Testis (tissue), 2 donors: ENCODE measurements at regions not wholly inside any gene's neighbourhood (a gene's known extent, or its start where the extent isn't known, plus 50 kb on each side); places are given as distances from the start of the nearest gene placed in this dataset.

Source experiments
- POLR2A ChIP-seq: fragments of 450-650 bp; IDR thresholded peaks from one replicate; pipeline ENCODE4 v1.6.1; 2017; ENCODE audit warnings: antibody characterized with exemption, mild to moderate bottlenecking, moderate library complexity
- TF ChIP-seq, protein P1 (sequence below), 3 experiments: fragments of 450-650 bp in 2 of 3; fragments of 200-600 bp in 1 of 3; sonication (generic) in 1 of 3; IDR thresholded peaks; one replicate each; pipeline ENCODE4 v1.5.1; 2016 to 2019; ENCODE audit warnings: antibody characterized with exemption in 3 of 3, mild to moderate bottlenecking in 2 of 3, moderate library complexity in 1 of 3

DNA sequence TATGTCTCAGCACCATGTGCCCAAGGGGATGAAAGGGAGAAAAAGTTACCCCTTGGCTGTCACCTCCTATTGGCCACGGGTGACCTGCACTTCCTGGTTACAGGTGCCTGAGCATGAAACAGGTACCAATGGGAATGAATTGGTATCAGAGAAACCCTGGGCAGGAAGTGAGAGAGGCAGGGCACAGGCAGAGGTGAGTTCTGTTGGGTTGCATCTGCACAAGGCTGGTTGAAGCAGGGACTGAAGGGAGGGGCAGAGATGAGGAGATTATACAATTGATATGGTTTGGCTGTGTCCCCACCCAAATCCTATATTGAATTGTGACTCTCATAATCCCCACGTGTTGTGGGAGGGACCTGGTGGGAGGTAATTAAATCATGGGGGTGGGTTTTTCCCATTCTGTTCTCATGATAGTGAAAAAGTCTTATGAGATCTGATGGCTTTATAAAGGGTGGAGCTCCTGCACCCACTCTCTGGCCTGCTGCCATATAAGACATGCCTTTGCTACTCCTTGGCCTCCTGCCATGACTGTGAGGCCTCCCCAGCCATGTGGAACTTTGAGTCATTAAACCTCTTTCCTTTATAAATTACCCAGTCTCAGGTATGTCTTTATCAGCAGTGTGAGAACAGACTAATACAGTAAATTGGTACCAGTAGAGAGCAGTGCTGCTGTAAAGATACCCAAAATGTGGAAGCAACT, 291.8 kb downstream of the LRFN2 start:
- TF ChIP-seq, protein P1, sequence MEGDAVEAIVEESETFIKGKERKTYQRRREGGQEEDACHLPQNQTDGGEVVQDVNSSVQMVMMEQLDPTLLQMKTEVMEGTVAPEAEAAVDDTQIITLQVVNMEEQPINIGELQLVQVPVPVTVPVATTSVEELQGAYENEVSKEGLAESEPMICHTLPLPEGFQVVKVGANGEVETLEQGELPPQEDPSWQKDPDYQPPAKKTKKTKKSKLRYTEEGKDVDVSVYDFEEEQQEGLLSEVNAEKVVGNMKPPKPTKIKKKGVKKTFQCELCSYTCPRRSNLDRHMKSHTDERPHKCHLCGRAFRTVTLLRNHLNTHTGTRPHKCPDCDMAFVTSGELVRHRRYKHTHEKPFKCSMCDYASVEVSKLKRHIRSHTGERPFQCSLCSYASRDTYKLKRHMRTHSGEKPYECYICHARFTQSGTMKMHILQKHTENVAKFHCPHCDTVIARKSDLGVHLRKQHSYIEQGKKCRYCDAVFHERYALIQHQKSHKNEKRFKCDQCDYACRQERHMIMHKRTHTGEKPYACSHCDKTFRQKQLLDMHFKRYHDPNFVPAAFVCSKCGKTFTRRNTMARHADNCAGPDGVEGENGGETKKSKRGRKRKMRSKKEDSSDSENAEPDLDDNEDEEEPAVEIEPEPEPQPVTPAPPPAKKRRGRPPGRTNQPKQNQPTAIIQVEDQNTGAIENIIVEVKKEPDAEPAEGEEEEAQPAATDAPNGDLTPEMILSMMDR (IDR thresholded peaks at IDR 0.05), result no peak
- TF ChIP-seq POLR2A, result no peak
